ENCODE measurements at regions not wholly inside any gene's neighbourhood (a gene's known extent, or its start where the extent isn't known, plus 50 kb on each side); places are given as distances from the start of the nearest gene placed in this dataset.

GRCh38 chr4:114535725-114536124, 62.9 kb upstream of the UGT8 start:
- TF ChIP-seq CTCF (IDR thresholded peaks at IDR 0.05) (no peak), EP300 (IDR thresholded peaks at IDR 0.05) (no peak), POLR2A (IDR thresholded peaks at IDR 0.05) (no peak), POLR2AphosphoS5 (IDR thresholded peaks at IDR 0.05) (no peak)

All from sigmoid colon (tissue), 4 donors.